ENCODE measurements at regions not wholly inside any gene's neighbourhood (a gene's known extent, or its start where the extent isn't known, plus 50 kb on each side); places are given as distances from the start of the nearest gene placed in this dataset.
"Not testable (repeated sequence)": the region's sequence is repeated elsewhere in the genome, so short reads cannot be mapped to it uniquely, and the experiment has no call there.

- no peak for DNase-seq (ENCODE audit: low read depth)
Observed at GRCh38 chr4:110848787-110849186, 225.9 kb upstream of the PITX2 start.

DNA sequence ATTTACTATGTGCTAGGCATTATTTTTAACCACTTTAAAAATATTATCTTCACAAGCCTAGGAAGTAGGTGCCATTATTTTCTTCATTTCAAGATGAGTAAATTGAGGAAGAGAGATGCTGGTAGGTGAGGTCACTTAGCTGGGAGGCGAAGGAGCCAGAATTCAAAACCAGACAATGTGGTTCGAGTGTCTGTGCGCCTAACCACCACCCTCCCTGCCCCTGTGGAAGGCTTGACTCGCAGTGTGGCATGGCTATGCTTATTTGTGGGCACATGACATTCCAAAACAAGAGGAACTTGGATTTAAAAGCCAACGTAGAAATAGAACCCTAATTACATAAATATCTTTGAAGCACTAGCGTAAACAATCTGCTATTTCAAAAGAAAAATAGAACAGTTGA is 226.6 kb upstream of the PITX2 start:
- DNase-seq (ENCODE audit: low read depth) = no peak

- DNase-seq (ENCODE audit: low read depth) = no peak
Observed at GRCh38 chr4:110850461-110851442, 227.9 kb upstream of the PITX2 start.

- no peak for DNase-seq (ENCODE audit: low read depth)
Observed at GRCh38 chr4:110851989-110852388, 229.1 kb upstream of the PITX2 start.

DNA sequence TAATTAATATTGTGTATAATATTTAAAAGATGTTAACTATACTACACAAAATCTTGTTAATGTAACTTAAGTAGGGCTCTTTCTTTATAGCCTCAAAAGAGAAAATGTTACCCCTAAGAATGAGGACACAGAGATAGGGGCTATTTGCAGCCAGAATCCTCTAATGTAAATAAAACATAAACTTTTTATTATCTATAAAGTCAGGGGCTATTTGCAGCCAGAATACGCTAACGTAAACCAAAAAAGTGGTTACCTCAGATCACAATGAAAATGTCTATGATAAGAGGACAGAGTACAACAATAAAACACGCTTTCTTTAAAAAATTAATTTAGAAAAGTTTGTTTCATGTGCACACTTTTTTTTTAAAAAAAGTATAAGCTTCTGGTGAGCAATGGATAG is 229.9 kb upstream of the PITX2 start:
- no peak for DNase-seq (ENCODE audit: low read depth)

DNA sequence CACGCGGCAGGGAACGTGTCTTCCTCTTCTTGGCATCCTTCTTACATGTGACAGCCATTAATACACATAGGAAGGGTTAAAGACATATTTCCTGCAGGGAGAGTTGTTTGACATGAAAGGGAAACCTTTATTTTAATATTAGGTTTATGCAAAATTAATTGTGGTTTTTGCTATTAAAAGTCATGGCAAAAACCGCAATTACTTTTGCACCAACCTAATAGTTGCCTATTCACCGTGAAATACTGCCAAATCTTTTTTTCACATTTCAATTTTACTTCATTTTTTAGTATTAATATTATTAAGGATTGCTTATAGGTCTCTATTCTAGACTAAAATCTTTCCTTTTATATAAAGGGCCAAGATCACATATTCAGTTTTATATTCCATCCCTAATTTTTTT is 230.4 kb upstream of the PITX2 start:
- DNase-seq (ENCODE audit: low read depth) = no peak

DNA sequence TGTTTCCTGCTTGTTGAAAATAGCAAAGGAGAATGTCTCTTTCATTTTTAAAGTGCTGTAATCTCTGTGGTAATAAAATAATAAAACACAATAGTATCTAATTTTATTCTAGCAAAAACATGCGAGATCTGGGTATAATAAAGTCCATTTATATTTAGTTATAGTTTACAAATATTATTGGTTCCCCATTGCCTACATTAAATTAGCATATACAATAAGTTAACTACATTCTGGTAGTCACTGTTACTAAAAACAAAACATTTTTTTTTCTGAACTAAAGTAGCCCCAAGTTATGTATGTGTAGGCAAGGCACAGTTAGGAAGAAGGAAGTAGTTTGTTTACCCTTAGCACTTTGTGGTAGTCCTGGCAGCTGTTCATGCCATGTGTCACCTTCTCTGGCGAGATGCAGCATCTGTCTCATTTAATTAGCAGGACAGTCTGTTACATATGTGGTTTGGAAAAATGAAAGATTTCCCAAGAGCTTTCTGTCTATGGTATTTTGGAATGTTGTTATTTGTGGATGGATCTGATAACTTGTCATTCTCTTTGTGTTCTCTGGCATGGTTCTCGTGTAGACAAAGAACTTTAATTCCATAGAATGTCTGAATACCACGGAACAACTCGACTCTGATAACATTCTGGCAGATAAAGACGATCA is 231.3 kb upstream of the PITX2 start:
- DNase-seq (ENCODE audit: low read depth) = no peak

DNA sequence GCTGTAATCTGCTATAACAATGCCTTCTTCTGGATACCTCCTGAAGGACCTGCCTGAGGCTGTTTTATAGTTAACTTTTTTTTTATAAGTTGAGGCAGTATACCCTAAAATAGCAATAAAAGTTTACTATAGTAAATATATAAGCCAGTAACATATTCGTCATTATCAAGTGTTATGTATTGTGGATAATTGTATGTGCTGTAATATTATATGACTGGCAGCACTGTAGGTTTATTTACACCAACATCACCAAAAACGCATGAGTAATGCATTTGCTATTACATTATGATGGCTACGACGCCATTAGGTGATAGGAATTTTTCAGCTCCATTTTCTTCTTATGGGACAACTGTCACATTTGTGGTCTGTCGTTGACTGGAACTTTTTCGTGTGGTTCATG is 237.2 kb upstream of the PITX2 start:
- no peak for DNase-seq (ENCODE audit: low read depth)

DNA sequence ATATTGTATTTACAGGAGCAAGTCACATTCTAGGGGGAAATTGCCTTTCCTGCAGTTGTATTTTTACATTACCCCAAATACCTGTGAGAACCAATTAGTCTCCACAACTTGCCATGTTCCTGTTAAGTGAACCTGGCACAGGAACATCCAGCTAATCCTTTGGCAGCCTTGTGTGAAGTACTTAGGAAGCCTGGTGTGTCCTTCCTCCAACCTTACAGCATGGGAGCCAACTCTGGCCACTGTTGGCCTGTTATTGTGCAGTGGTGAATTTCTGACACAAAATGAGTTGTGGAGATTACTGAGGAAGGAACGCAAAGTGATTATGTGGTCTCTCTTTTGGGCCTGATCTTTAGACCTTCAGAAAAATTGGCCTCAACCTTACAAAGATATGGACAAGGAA is 238.0 kb upstream of the PITX2 start:
- no peak for DNase-seq (ENCODE audit: low read depth)

GRCh38 chr4:110865611-110866259 is 242.9 kb upstream of the PITX2 start:
- DNase-seq (ENCODE audit: low read depth) = no peak

GRCh38 chr4:110867251-110867960 is 244.5 kb upstream of the PITX2 start:
- DNase-seq (ENCODE audit: low read depth) = no peak

- no peak for DNase-seq (ENCODE audit: low read depth)
Observed at GRCh38 chr4:110867981-110868720, 245.3 kb upstream of the PITX2 start.

GRCh38 chr4:110869114-110869513 is 246.2 kb upstream of the PITX2 start:
- DNase-seq (ENCODE audit: low read depth) = no peak

DNA sequence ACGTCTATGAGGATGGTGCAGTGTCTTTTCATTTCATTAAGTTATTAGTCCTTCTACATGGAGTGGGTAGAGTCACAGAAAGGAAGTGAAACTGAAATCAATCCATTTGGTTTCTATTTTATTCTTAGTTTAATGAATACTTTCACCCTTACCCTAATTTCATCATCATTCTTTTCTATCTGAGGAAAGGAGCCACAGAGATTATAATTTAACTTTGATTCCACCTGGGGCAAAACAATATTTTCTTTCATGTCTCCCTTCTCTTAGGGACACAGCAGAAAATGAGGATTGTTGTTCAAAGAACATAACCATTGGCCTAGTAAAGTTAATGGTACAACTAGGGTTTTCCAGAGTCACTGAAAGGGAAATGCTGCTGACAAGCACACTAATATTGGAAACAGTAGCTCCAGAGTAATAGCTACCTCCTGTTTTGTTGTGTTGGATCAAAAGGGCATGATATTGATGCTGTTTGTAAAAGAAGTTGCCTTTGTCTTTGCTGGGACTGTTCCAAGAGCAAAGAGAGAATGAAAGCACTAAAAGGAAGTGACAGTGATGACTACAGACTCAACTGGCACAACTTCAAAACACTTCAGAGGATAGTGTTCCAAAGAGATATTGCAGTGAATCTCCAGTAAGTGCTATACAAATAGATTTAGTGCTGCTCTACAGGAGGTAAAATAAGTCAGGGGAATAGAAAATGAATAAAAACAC is 247.1 kb upstream of the PITX2 start:
- no peak for DNase-seq (ENCODE audit: low read depth)

- DNase-seq (ENCODE audit: low read depth) = not testable (repeated sequence)
Observed at GRCh38 chr4:110876214-110876613, 253.3 kb upstream of the PITX2 start.

DNA sequence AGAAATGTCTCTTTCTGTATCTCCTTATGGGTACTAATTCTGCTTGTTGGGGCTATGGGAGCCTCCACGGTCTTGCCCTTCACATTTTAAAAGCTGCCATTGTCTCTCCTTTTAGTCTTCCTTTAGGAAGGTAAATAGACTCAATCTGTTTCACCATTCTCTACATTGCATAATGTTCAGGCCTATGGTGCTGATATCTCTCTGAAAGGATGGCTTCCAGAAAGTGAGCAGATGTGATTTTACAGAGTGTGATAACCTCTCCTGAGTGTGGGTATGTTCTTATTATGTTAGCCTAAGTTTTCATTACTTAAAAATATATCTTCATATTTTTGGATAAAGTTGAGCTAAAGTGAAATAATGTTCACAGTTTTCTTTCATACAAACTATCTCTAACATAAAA is 254.0 kb upstream of the PITX2 start:
- no peak for DNase-seq (ENCODE audit: low read depth)

GRCh38 chr4:110877778-110878370 is 255.0 kb upstream of the PITX2 start:
- no peak for DNase-seq (ENCODE audit: low read depth)

DNA sequence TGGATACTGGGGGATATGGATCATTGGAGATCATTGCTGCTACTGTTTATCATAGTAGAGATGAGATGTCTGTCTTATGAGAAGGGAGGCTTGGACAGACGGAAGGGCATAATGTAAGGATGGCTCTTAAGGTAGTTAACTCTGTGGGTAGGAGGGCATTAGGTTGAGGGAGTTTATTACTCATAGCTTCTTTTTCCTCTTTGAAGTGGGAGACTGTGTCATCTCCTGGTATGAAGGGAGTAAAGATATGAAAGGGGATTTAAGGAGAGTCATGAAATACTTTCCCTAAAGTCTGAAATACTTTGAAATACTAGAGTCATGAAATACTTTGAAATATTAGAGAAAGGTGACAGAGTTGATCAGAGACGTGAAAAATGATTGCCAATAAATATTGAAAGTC is 255.5 kb upstream of the PITX2 start:
- DNase-seq (ENCODE audit: low read depth) = no peak

GRCh38 chr4:110878956-110879355 is 256.1 kb upstream of the PITX2 start:
- no peak for DNase-seq (ENCODE audit: low read depth)

- no peak for DNase-seq (ENCODE audit: low read depth)
Observed at GRCh38 chr4:110886270-110886669, 263.4 kb upstream of the PITX2 start.
